ENCODE measurements at regions not wholly inside any gene's neighbourhood (a gene's known extent, or its start where the extent isn't known, plus 50 kb on each side); places are given as distances from the start of the nearest gene placed in this dataset.

DNA sequence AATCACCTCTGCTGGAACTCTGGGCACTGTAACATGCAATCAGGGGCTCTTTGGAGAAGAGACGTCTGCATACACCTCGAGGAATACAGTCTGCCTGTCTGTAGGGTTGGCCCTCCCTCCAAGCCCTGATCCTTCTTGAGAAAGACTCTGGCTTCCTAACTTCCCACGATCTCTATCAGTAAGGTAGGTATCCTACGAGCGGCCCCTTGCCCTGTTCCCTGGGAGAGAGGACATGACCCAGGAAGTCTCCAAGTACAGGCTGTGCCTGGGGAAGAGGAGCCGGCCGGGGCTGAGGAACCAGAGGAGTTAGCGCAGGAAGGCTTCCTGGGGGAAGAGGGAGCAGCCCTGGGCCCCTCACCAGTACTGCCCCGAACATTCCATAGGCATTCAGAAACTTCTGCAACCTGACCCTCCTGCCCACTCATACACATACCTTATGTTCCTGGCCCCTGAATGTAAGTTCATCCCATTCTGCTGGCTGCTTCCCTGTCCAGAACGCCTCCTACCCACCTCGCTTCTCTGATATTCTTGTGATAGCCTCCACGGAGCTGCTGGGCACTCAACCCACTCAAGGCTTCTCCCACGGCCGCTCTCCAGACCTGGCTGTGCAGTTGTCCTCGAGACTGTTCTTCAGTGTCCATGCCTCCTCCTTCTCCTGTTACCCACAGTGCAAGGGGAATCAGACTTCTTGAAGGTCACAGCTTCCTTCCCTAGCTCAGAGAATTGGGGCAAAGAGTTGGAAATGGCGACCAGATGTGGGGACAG is 116.1 kb downstream of the CYP26B1 start:
- Histone ChIP-seq H3K4me1 (no peaks in the 10 kb centered on the region), H3K36me3 (no peaks in the 10 kb centered on the region), H3K27me3 (no peaks in the 10 kb centered on the region), H3K27ac (no peak overlapping the region), H3K9me3 (no peaks in the 10 kb centered on the region), H3K4me3 (no peak overlapping the region)
- intact Hi-C loops (cut with DNase I): no loop called here
- no peak for ATAC-seq
- TF ChIP-seq, protein P1, sequence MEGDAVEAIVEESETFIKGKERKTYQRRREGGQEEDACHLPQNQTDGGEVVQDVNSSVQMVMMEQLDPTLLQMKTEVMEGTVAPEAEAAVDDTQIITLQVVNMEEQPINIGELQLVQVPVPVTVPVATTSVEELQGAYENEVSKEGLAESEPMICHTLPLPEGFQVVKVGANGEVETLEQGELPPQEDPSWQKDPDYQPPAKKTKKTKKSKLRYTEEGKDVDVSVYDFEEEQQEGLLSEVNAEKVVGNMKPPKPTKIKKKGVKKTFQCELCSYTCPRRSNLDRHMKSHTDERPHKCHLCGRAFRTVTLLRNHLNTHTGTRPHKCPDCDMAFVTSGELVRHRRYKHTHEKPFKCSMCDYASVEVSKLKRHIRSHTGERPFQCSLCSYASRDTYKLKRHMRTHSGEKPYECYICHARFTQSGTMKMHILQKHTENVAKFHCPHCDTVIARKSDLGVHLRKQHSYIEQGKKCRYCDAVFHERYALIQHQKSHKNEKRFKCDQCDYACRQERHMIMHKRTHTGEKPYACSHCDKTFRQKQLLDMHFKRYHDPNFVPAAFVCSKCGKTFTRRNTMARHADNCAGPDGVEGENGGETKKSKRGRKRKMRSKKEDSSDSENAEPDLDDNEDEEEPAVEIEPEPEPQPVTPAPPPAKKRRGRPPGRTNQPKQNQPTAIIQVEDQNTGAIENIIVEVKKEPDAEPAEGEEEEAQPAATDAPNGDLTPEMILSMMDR (IDR thresholded peaks at IDR 0.05): no peak
- no peak for DNase-seq

DNA sequence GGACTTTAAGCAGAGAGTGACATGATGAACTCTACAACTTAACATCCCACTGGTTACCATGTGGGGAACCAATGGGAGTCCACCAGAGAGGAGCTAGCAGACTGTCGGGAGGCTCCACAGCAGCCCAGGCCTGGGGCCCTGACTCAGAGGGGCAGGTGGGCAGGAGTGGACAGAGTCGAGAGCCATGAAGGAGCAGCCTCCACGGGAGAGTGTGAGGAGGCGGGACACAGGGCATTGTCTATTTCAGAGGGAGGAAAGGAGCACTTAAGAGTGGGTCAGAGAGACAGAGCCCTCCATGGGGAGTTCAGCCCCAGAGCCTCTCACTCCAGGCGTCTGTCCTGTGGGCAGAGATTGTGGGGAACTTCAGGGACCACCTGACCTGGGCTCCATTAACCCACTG is 118.7 kb downstream of the CYP26B1 start:
- no peaks in the 10 kb centered on the region for H3K9me3 ChIP-seq
- no peak overlapping the region for H3K27ac ChIP-seq
- H3K4me1 ChIP-seq: no peaks in the 10 kb centered on the region
- DNase-seq: peak in 1 of 4 donors; percentile 65
- TF ChIP-seq, protein P1 (IDR thresholded peaks at IDR 0.05): no peak
- H3K36me3 ChIP-seq: no peaks in the 10 kb centered on the region
- ATAC-seq: no peak
- no peaks in the 10 kb centered on the region for H3K27me3 ChIP-seq
- intact Hi-C loops (cut with DNase I): no loop called here
- H3K4me3 ChIP-seq: no peak overlapping the region

- Histone ChIP-seq H3K9me3 (no peaks in the 10 kb centered on the region), H3K4me1 (no peaks in the 10 kb centered on the region), H3K36me3 (no peaks in the 10 kb centered on the region), H3K27me3 (no peaks in the 10 kb centered on the region), H3K4me3 (no peak overlapping the region), H3K27ac (no peak overlapping the region)
- DNase-seq: peak in 1 of 4 donors; percentile 57
- no peak for ATAC-seq
- TF ChIP-seq, protein P1 (IDR thresholded peaks at IDR 0.05): no peak
- intact Hi-C loops (cut with DNase I): no loop called here
These were observed 119.2 kb downstream of the CYP26B1 start for GRCh38 chr2:72028351-72028995.

DNA sequence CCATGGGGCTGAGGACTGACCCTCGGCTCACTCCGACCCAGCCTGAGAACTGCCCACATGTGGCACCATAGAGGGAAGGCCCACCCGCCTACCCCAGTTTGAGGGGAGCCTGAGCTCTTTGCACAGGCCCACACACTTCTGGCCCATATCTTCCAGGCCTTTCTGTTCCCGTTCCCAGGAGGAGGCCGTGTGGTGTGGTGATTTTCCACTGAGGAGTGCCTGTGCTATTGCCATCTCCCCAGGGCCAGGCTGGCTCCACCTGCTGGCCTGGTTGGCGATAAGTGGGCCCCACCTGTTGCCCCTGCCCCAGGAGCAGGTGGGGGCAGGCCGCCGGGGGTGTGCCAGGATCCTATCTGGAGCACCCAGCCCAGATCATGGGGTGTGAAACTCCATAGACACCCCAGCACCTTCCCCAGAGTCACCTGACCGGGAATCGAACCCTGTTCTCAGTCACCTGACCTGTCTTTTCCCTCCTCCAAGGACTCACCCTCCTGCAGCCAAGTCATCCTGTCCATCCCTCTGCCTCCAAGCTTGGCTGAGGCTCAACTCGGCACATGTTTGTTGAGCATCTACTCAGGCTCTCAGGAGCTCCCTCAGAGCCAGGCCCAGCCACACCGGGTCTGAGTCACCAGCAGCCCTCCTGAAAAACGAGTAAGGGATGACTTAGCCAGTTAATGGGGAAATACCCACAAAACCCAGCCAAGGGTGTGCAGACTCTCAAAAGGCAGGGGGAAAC is 120.1 kb downstream of the CYP26B1 start:
- Histone ChIP-seq H3K4me1 (no peaks in the 10 kb centered on the region), H3K36me3 (no peaks in the 10 kb centered on the region), H3K27me3 (no peaks in the 10 kb centered on the region), H3K9me3 (no peaks in the 10 kb centered on the region), H3K27ac (no peak overlapping the region), H3K4me3 (no peak overlapping the region)
- TF ChIP-seq, protein P1 (IDR thresholded peaks at IDR 0.05): no peak
- peak in 1 of 4 donors; percentile 59 for DNase-seq
- intact Hi-C loops (cut with DNase I): no loop called here
- no peak for ATAC-seq

Measured in left lung (tissue), 4 donors.